Transverse colon (tissue), 4 donors: ENCODE measurements at regions not wholly inside any gene's neighbourhood (a gene's known extent, or its start where the extent isn't known, plus 50 kb on each side); places are given as distances from the start of the nearest gene placed in this dataset.

Source experiments
- DNase-seq: peaks from one replicate; pipeline ENCODE4 v3.0.0-alpha.2; 2019
- H3K27ac ChIP-seq, 4 donors: fragments of 200-600 bp; sonication (generic); 2 replicates each; pipeline ENCODE4 v1.5.1; 2016 to 2018; ENCODE audit warnings: inconsistent platforms in 4 of 4
- H3K27me3 ChIP-seq: fragments of 200-600 bp; sonication (generic); 2 replicates; pipeline ENCODE4 v1.5.1; 2017; ENCODE audit warnings: inconsistent platforms
- H3K36me3 ChIP-seq, 4 donors: fragments of 200-600 bp; sonication (generic); 2 replicates each; pipeline ENCODE4 v1.5.1; 2017 to 2019; ENCODE audit warnings: inconsistent platforms in 4 of 4
- H3K4me1 ChIP-seq, 4 donors: fragments of 200-600 bp; sonication (generic); 2 replicates each; pipeline ENCODE4 v1.5.1; 2017 to 2020; ENCODE audit warnings: inconsistent platforms in 4 of 4
- H3K4me3 ChIP-seq, 4 donors: fragments of 200-600 bp; sonication (generic); 1 replicate in 1 of 4; 2 replicates in 3 of 4; pipeline versions ENCODE4 v1.5.1 to v1.6.1; 2017 to 2019; ENCODE audit warnings: inconsistent platforms in 4 of 4
- H3K9me3 ChIP-seq, 2 donors: fragments of 200-600 bp; sonication (generic); 2 replicates each; pipeline ENCODE4 v1.5.1; 2017 to 2019; ENCODE audit warnings: inconsistent platforms in 2 of 2
- EP300 ChIP-seq: sonication (generic); formaldehyde crosslinking; IDR thresholded peaks from one replicate; pipeline ENCODE4 v1.6.1; 2017; ENCODE audit warnings: antibody characterized with exemption, low read depth
- POLR2A ChIP-seq: fragments of 450-650 bp; IDR thresholded peaks from one replicate; pipeline ENCODE4 v1.6.1; 2016; ENCODE audit warnings: antibody characterized with exemption, mild to moderate bottlenecking, moderate library complexity
- POLR2AphosphoS5 ChIP-seq, 3 donors: sonication (generic); formaldehyde crosslinking; IDR thresholded peaks; one replicate each; pipeline ENCODE4 v1.6.1; 2016; ENCODE audit warnings: antibody characterized with exemption in 3 of 3
- WGBS, 2 donors: methylation state at CpG; one replicate each; pipeline ENCODE4 v1.1.5; 2018; ENCODE audit warnings: low coverage in 1 of 2; 5-methylcytosine and 5-hydroxymethylcytosine counted together
- in situ Hi-C, 4 donors: fragments of 200-750 bp; cut with MboI; loops; one replicate each; pipeline versions ENCODE4 v1.15.0 to v1.15.1; 2017; ENCODE audit warnings: low sequenced_read_pairs in 3 of 4, low pct_ligation_motif_present in 1 of 4, low pct_unique_long_range_greater_than_20kb in 1 of 4
- intact Hi-C: fragments of 100-400 bp; cut with DNase I; formaldehyde crosslinking; loops from one replicate; pipeline ENCODE4 v1.15.1; 2023; ENCODE audit warnings: low total_unique reads
- TF ChIP-seq, protein P1 (sequence below), 5 experiments: fragments of 200-600 bp in 3 of 5; fragments of 450-650 bp in 2 of 5; sonication (generic) in 3 of 5; IDR thresholded peaks; 1 replicate in 2 of 5; 2 replicates in 3 of 5; pipeline ENCODE4 v1.5.1; 2016 to 2017; ENCODE audit warnings: antibody characterized with exemption in 5 of 5, inconsistent platforms in 3 of 5, mild to moderate bottlenecking in 2 of 5, moderate library complexity in 1 of 5

DNA sequence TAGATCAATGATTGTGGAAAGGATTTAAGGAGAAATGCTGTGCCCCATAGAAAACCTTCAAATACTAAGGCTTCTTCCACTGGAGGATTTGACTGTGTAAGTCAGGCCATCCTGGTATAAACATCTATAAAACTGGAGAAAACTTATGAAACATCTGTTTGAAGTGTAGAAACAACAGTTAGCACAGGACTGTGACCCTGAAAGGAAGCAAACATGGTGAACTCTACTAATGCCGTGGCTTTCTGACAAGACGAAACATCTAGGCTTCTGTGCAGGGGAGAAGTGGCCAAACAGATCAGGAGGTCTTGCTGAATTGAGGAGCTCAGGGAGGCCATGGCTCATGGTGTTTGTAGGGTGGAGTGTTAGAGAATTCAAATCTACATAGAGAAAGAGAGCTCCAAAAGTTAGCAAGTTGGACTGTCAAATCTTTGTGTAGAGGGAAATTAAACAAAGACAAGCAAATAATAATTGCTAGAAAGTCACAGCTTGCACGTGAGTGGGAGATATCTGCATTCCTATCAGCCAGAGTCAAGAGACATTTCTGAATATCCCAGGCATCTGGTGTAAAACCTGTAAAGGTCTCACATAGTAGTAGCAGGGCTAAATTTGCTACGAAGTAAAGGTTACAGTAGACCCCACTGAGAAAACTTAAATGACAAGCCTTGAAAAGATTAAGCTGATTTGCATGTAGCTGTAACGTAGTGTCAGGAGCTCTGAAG, 566.8 kb upstream of the B3GALT2 start:
- in situ Hi-C loops, result no loop called here
- no peaks in the 10 kb centered on the region for H3K36me3 ChIP-seq
- TF ChIP-seq, protein P1, sequence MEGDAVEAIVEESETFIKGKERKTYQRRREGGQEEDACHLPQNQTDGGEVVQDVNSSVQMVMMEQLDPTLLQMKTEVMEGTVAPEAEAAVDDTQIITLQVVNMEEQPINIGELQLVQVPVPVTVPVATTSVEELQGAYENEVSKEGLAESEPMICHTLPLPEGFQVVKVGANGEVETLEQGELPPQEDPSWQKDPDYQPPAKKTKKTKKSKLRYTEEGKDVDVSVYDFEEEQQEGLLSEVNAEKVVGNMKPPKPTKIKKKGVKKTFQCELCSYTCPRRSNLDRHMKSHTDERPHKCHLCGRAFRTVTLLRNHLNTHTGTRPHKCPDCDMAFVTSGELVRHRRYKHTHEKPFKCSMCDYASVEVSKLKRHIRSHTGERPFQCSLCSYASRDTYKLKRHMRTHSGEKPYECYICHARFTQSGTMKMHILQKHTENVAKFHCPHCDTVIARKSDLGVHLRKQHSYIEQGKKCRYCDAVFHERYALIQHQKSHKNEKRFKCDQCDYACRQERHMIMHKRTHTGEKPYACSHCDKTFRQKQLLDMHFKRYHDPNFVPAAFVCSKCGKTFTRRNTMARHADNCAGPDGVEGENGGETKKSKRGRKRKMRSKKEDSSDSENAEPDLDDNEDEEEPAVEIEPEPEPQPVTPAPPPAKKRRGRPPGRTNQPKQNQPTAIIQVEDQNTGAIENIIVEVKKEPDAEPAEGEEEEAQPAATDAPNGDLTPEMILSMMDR (IDR thresholded peaks at IDR 0.05), result no peak
- no peak for TF ChIP-seq POLR2A
- H3K4me1 ChIP-seq, result no peaks in the 10 kb centered on the region
- H3K27me3 ChIP-seq, result no peaks in the 10 kb centered on the region
- H3K9me3 ChIP-seq, result peaks cover 0 to 7% of the 10 kb centered on the region in 2 donors
- intact Hi-C loops, result no loop called here
- H3K27ac ChIP-seq, result no peak overlapping the region
- H3K4me3 ChIP-seq, result no peak overlapping the region
- no peak for DNase-seq
- 72 to 82% methylated on average over 5 of the region's 5 CpGs for WGBS, 2 donors

DNA sequence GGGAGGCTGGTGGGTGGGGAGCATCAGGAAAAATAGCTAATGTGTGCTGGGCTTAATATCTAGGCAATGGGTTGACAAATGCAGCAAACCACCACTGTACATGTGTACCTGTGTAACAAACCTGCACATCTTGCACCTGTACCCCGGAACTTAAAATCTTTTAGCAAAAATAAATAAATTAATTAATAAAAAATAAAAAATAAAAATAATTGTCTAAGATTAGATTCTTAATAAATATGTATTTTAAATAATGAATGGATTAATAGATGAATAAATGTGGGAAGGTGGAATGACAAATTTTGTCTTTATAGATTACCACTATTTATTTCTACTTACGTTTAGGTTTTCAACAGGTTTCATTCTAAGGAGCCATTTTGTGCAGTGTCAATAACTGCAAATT, 563.5 kb upstream of the B3GALT2 start:
- H3K9me3 ChIP-seq, result no peaks in the 10 kb centered on the region
- H3K27me3 ChIP-seq, result no peaks in the 10 kb centered on the region
- H3K4me3 ChIP-seq, result no peak overlapping the region
- in situ Hi-C loops, result no loop called here
- intact Hi-C loops, result no loop called here
- H3K27ac ChIP-seq, result no peak overlapping the region
- H3K4me1 ChIP-seq, result no peaks in the 10 kb centered on the region
- WGBS, 2 donors, result 88 to 92% methylated on average over 2 of the region's 2 CpGs
- no peaks in the 10 kb centered on the region for H3K36me3 ChIP-seq
- no peak for TF ChIP-seq POLR2AphosphoS5 (IDR thresholded peaks at IDR 0.05)
- no peak for TF ChIP-seq POLR2A
- TF ChIP-seq EP300, result no peak
- TF ChIP-seq, protein P1 (IDR thresholded peaks at IDR 0.05), result no peak
- DNase-seq, result no peak

DNA sequence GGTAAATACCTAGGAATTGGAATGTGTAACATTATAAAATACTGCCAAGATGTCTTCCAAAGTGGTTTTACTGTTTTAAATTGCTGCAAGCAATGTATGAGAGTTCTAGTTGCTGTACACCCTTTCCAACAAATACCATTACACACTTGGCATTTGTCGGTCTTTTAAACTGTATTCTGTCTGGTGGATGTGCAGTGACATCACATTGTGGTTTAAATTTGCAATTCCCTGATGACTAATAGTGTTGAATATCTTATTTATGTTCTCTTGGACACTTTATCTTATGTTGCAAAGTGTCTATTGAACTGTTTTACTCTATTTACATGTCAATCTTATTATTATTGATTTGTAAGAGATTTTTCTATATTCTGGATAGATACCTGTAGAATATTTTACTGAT, 561.2 kb upstream of the B3GALT2 start:
- intact Hi-C loops, result no loop called here
- Histone ChIP-seq H3K27me3 (no peaks in the 10 kb centered on the region), H3K9me3 (no peaks in the 10 kb centered on the region), H3K27ac (no peak overlapping the region), H3K4me3 (no peak overlapping the region), H3K4me1 (no peaks in the 10 kb centered on the region), H3K36me3 (no peaks in the 10 kb centered on the region)
- DNase-seq, result no peak
- in situ Hi-C loops, result no loop called here
- 91 to 100% methylated on average over 1 of the region's 1 CpG for WGBS, 2 donors
- TF ChIP-seq POLR2A (no peak), EP300 (no peak), POLR2AphosphoS5 (IDR thresholded peaks at IDR 0.05) (no peak)
- TF ChIP-seq, protein P1 (IDR thresholded peaks at IDR 0.05), result no peak

DNA sequence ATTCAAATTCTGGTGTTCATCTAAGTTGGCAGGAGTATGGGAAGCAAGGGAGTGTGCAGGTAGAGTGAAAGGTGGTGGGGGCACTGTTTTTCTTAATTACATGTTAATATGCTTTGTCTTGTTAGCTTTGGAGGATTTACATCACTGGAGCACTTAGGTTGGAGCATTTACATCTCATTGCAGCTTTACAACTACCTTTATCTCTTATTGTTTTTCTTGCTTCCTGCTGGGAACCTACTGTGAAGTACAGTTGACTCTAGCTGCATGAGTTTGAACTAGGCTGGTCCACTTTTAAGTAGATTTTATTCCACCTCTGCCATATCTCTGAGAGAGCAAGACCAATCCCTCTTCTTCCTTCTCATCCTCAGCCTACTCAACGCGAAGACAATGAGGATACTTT, 554.8 kb upstream of the B3GALT2 start:
- TF ChIP-seq, protein P1 (IDR thresholded peaks at IDR 0.05), result no peak
- no peak for TF ChIP-seq POLR2AphosphoS5 (IDR thresholded peaks at IDR 0.05)
- no peak for TF ChIP-seq POLR2A
- TF ChIP-seq EP300, result no peak
- Histone ChIP-seq H3K4me3 (no peak overlapping the region), H3K36me3 (no peaks in the 10 kb centered on the region), H3K4me1 (no peaks in the 10 kb centered on the region), H3K27me3 (no peaks in the 10 kb centered on the region), H3K27ac (no peak overlapping the region), H3K9me3 (no peaks in the 10 kb centered on the region)
- WGBS, 2 donors, result 78 to 88% methylated on average over 2 of the region's 2 CpGs
- in situ Hi-C loops (no loop called here), intact Hi-C loops (loop anchor here (2.0 kb wide), 1 partner anchor 46 kb away; no protein-coding TSS in a partner anchor)
- no peak for DNase-seq
